GM21526 (cell line): ENCODE measurements at regions not wholly inside any gene's neighbourhood (a gene's known extent, or its start where the extent isn't known, plus 50 kb on each side); places are given as distances from the start of the nearest gene placed in this dataset.

Source experiments
- ATAC-seq: cut with Tn5 transposase; IDR thresholded peaks from one replicate; pipeline ENCODE4 v1.9.1; 2021; ENCODE audit warnings: moderate library complexity; ENCODE audit not compliant: unreplicated experiment, low FRiP score

DNA sequence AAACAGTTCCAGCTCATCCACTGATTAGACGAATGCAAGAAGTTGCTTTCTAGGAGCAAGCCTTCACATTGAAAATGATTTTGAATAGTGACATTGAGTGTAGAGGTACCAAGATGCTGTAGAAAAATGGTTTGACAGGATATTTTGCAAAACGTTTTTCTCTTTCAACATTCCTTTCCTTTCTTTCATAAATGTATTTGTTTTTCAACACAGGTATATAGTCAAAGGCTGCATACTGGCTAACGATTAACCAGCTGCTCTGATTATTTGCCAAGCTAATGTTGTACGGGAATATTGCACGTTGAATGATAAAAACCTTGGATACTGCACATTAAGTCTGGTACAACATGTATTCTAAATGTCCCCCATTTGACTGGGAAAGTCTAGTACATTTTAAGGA lies 78.8 kb upstream of the TENT5A start:
- ATAC-seq, result no peak

DNA sequence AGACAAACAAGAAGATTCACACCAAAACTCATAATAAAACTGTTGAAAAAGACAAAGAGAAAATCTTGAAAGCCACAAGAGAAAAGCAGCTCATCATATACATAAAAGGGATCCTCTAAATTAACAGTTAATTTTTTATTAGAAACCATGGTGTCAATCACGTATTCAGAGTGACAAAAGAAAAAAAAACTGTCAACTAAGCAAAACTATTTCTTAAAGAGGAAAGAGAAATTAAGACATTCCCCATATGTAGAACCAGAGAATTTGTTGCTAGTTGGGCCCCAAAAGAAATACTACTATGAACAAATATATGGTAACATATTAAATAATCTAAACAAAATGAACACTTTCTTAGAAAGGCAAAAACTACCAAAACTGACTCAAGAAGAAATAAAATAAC lies 74.3 kb upstream of the TENT5A start:
- no peak for ATAC-seq

DNA sequence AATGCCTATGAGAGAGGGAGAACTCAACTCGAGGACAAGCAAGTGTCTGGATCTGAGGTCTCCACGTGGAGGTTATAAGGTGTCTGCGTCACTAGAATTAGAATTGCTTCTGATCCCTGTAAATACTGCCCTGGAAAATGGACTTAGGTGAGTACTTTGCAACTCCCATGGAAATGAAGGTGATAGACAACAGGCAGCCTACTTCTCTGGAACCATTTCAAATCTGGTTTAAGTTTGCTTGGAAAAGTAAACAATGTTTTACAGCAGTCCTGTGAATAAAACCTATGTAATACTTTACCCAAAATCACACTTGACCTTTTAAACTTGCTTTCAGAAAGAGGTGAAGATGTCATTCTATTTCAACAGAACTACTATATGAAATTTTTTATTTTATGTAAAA lies 70.1 kb upstream of the TENT5A start:
- no peak for ATAC-seq

DNA sequence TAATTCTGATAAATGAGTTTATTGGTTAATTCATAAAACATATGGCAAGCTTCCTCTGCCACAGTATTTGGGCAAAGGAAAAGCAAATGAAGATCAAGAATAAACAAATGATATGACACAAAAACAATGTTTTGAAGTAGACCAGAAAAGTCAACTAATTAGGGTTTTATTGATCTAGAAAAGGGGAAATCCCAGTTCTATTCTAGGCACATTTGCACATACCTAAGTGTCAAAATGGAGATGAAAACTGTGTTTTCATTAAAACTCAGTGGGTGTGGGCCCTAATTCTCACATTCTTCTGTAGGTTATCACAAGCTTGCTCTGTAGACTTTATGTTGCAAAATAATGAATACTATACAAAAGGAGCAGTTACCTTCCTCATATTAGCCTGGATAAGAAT lies 69.0 kb upstream of the TENT5A start:
- no peak for ATAC-seq

DNA sequence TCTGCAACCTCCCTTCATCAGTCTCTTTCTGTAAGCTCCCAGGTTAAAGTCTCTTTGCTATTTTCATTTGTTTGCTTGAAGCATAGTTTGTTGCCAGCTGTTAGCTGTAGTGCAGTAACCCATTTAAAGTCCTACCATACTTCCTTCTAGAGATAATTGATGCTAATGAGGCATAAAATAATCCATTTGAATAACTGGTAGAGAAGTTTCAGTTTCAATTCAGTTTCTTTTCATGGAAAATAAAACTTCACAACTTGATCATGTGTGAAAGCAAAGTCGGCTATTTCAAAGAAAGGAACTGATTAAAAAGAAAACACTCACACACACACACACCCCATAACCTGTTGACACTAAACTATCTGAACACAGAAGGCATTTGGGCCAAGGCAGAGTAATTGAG lies 68.5 kb upstream of the TENT5A start:
- ATAC-seq, result no peak

DNA sequence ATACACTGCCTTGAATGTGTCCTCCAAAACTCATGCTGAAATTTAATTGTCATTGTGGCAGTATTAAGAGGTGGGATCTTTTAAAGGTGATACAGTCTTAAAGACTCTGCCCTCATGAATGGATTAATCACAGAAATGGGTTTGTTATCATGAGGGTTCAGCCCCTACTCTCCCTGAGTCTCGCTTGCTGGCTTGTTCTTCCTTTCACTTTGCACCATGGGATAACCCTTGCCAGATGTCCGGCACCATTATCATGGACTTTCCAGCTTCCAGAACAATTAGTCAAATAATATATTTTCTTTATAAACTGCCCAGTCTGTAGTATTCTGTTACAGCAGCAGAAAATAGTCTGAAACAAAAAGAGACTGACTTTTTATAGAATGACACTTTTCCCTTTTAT lies 67.9 kb upstream of the TENT5A start:
- ATAC-seq, result no peak

DNA sequence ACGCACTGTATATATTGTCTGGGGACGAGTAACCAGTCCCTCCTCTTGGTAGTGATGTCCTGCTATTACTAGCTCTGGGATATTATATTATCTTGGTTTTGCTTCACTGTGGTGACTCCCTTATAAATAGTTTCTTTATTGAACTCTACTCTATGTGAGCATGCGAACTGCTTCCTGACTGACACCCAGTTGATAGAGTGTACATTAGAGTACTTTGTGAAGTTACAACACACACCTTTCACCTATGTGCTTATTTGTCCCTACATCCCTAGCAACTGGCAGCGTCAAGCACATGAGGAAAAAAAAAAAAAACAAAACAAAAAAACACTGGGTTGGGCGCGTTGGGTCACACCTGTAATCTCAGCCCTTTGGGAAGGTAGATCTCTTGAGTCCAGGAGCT lies 67.3 kb upstream of the TENT5A start:
- no peak for ATAC-seq

DNA sequence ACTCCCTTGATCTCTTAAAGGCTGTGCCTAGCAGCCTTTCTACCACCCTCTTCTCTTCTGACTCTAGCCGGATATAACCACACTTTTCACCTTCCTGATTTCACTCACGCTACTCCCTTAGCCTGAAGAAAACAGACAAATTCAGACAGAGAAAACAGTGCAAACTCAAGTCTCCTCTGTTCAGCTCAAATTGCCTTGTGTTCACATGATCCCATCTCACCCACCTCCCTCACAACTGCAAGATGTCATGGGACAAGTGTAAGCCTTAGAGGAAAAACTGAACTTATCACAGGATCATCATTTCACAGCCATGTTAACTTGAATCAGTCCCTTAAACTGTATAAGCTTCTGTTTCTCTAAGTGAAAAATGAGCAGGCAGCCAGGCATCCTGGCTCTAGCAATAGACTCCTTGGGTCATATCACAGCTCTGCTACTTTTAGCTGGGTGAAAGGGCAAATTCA lies 66.5 kb upstream of the TENT5A start:
- ATAC-seq, result peak; percentile 56

DNA sequence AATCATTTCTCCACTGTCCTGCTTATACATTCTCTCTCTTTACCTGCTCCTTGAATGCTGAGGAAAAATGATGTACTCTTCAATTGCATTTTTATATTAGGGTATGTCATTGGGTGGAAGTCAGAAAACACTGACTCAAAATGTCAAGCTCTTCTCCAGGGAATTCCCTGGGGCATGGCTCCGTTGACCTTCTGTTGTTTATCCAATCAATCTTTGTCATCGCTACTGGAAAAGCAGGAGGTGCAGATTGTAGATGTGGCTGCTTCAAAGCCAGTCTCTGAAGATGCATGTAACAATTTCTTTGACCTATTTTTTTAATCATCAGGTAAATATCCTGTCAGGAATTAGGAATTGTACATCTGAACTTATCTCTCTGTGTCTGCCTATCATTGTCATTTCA lies 63.9 kb upstream of the TENT5A start:
- no peak for ATAC-seq

DNA sequence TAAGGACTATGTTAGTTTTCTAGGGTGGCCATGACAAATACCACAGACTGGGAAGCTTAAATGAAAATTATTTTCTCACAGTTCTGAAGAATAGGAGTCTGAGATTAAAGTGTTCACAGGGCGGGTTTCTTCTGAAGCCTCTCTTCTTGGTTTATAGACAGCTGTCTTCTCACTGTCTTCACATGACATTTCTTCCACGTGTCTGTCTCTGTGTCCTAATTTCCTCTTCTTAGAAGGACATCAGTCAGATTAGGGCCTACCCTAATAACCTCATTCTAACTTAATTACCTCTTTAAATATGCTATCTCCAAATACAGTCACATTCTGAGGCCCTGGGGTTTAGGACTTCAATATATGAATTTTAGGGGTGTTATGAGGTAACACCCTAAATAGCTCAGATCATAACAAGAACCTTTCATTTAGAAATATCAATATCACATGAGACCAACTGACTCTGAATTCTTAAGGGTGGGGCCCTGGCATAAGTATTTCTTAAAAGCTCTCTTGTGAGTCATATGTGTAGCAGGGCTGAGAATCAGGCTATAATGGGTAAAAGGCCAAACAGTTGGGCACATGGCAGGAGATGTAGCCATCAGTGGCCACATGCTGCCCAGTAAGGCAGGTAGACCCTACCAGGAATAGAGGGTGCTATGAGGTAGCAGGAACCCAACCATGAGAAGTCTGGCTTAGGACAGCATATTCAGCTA lies 62.0 kb upstream of the TENT5A start:
- no peak for ATAC-seq

DNA sequence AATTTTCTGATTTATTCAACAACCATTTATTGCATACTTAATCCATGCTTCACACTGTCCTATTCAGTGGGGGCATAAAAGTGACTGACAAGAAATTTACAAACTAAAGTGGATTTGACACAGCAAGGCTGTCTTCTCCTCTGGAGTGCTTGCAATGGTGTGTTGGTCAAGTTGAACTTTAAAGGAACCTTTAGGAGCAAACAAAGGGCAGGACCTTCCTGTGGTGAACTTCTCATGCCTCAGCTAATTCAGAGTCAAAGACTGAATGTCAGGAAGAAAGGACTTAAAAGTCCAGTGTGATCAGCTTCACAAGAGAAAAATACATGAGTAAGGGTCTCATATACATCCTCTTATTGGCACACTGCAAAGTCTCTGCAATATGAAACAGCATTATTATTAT lies 60.8 kb upstream of the TENT5A start:
- no peak for ATAC-seq

DNA sequence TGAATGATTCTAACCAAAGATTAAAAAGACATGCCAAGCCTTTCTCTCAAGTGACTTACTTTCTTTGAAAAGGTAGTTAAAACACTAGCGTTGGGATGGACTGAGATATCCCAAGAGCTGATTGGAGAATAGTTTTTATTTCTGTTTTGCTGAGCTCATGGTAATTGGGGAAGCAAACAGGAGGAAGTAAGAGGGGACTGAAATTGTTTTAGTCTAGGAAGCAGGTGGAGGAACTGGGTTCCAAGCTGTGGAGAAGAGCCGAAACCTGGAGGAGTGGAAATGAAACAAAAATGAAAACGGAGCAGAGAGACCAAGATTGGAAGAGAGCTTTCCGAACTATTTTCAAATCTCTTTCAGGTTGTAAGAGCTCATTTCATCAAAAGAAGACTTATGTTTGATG lies 59.9 kb upstream of the TENT5A start:
- no peak for ATAC-seq

DNA sequence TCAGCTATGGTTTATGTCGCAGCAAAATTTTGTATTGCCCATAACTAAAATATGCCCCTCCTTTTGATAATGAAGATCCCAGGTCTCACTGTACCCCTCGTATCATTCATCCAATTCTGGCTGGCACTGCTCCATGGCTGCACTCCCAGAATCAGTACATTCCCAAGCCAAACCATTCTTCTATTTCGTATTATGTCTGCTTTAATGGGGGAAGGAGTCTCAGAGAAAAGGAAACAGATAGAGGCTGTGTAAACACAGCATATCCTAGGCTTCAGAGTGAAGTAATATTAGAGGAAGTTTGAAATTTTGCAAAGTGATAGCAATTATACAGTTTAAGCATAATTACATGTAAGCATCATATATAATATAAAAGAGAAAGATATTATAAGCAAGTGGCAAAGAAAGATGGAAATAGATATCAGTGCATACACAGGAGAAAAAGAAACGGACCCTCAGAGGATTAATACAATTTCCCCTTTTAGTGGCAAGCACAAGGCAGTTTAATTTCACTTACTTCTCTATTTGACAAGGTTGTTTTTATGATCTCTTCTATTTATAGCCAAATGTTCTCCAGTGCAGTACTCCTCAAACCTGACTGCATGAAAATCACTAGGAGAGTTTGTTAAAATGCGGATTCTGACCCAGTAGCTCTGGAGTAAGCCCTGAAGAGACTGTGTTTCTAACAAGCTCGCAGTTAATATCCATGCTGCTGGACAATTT lies 56.5 kb upstream of the TENT5A start:
- ATAC-seq, result no peak

DNA sequence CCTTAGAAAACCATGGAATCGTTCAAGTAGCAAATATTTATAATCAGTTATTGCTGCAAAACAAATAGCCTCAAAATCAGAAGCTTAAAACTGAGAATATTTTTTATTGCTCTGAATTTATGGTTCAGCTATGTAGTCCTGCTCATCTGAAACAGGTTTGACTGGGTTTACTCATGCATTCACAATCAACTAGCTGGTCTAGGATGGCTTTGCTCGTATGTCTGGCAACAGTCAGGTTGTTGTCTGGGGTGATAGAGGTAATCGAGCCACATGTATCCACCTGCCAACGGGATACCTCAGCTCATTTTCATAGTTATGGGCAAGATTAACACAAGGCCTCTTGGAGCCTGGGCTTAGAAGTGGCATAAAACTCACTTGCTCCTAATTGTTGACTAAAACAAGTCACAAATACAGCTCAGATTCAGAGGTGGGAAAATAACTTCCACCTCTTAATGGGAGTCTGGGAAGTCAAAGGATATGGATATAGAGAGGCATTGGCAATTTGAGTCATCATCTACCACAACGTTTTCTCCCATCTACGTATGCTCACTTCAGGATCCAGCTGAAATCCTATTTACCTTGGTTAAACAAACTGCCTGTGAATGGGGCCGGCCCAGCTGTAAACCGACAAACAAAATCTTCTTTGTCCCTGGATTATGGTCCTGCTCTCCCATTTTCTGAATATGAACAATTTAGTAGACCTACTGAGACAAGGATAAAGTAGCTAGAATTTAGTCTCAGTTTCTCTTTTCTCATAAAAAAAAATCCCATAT lies 54.5 kb upstream of the TENT5A start:
- no peak for ATAC-seq

DNA sequence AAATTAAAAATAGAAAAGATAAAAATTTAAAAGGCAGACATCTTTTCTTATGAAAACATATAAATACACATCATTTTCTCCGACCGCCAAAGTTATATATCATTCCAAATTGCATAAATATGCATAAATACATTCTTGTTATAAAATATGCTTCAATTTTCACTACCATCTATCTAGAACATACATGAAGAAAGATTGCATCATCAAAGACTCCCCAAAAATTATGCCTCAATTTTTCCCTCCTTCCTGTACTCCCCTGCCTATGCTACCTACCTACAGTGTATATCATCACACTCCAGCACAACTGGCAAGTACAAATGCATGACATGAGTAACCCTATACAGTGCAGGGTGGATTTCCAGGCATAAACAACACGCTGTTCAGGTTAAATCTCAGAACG lies 49.9 kb upstream of the TENT5A start:
- ATAC-seq, result no peak
